ENCODE measurements at regions not wholly inside any gene's neighbourhood (a gene's known extent, or its start where the extent isn't known, plus 50 kb on each side); places are given as distances from the start of the nearest gene placed in this dataset.
A peak's percentile ranks its signal among the peaks of the same experiment; 100 is the strongest.

GRCh38 chr13:105153611-105154010 is 1381.9 kb downstream of the EFNB2 start:
- DNase-seq, result no peak

GRCh38 chr13:105151639-105152038 is 1383.8 kb downstream of the EFNB2 start:
- DNase-seq, result no peak

GRCh38 chr13:105147461-105147860 is 1388.0 kb downstream of the EFNB2 start:
- DNase-seq, result no peak

GRCh38 chr13:105144936-105145335 is 1390.5 kb downstream of the EFNB2 start:
- no peak for DNase-seq

GRCh38 chr13:105144020-105144419 is 1391.4 kb downstream of the EFNB2 start:
- DNase-seq, result no peak

GRCh38 chr13:105142556-105142955 is 1392.9 kb downstream of the EFNB2 start:
- DNase-seq, result no peak

GRCh38 chr13:105139380-105140285 is 1395.8 kb downstream of the EFNB2 start:
- DNase-seq, result peak; percentile 90

GRCh38 chr13:105139048-105139379 is 1396.4 kb downstream of the EFNB2 start:
- DNase-seq, result no peak

GRCh38 chr13:105135852-105136615 is 1399.4 kb downstream of the EFNB2 start:
- DNase-seq, result no peak

- no peak for DNase-seq
These were observed 1407.7 kb downstream of the EFNB2 start for GRCh38 chr13:105127732-105128131.

- no peak for DNase-seq
These were observed 1414.2 kb downstream of the EFNB2 start for GRCh38 chr13:105121221-105121620.

- no peak for DNase-seq
These were observed 1417.0 kb downstream of the EFNB2 start for GRCh38 chr13:105118426-105118985.

- no peak for DNase-seq
These were observed 1418.5 kb downstream of the EFNB2 start for GRCh38 chr13:105116966-105117365.

GRCh38 chr13:105112561-105112960 is 1422.9 kb downstream of the EFNB2 start:
- DNase-seq, result no peak

- DNase-seq, result no peak
These were observed 1427.7 kb downstream of the EFNB2 start for GRCh38 chr13:105107781-105108180.

GRCh38 chr13:105105471-105105870 is 1430.0 kb downstream of the EFNB2 start:
- DNase-seq, result no peak

GRCh38 chr13:105097521-105097920 is 1437.9 kb downstream of the EFNB2 start:
- no peak for DNase-seq

GRCh38 chr13:105089858-105090643 is 1445.4 kb downstream of the EFNB2 start:
- DNase-seq, result no peak

- no peak for DNase-seq
These were observed 1447.5 kb downstream of the EFNB2 start for GRCh38 chr13:105087945-105088344.

- no peak for DNase-seq
These were observed 1450.5 kb downstream of the EFNB2 start for GRCh38 chr13:105084931-105085330.

GRCh38 chr13:105083992-105084391 is 1451.5 kb downstream of the EFNB2 start:
- no peak for DNase-seq

- DNase-seq, result no peak
These were observed 1460.7 kb downstream of the EFNB2 start for GRCh38 chr13:105074755-105075154.

GRCh38 chr13:105073041-105073440 is 1462.4 kb downstream of the EFNB2 start:
- DNase-seq, result no peak
